GM18517 (cell line): ENCODE measurements at regions not wholly inside any gene's neighbourhood (a gene's known extent, or its start where the extent isn't known, plus 50 kb on each side); places are given as distances from the start of the nearest gene placed in this dataset.
"Not testable (repeated sequence)": the region's sequence is repeated elsewhere in the genome, so short reads cannot be mapped to it uniquely, and the experiment has no call there.

ENCODE experiments used
- ATAC-seq: cut with Tn5 transposase; IDR thresholded peaks from one replicate; pipeline ENCODE4 v1.9.1; 2021; ENCODE audit warnings: mild to moderate bottlenecking, moderate library complexity; ENCODE audit not compliant: unreplicated experiment

DNA sequence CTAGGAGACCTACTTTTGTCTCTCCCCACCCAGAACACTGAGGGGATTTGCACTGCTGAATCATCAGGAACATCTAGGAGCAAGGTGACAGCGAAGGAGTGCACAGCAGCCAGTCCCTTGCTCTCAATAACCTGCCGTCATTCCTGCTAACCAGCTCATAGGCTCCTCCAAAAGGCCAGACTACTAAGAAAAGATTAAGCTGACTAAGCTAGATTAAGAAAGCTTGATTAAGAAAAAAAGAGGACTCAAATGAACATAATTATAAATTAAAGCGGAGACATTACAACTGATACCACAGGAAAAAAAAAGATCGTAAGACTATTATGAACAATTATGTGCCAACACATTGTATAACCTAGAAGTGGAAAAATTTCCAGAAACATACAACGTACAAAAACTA, 1254.8 kb upstream of the CHAC2 start:
- ATAC-seq, result no peak

DNA sequence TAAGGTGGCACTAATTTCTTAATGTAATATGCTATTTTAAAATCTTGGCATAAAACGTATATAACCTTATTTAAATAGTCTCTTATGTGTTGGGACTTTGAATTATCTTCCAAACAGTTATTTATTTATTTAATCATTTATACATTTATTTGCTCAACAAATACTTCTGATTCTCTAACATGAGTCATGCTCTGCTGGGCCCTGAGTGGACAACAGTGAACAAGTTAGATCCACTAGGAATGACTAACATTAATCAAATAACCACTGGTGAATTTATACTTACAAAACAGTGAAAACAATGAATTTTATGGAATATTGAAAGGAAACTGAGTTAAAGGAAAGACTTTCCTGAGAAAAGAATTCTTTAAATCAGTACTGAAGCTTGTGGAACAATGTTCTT, 1257.2 kb upstream of the CHAC2 start:
- ATAC-seq, result no peak

DNA sequence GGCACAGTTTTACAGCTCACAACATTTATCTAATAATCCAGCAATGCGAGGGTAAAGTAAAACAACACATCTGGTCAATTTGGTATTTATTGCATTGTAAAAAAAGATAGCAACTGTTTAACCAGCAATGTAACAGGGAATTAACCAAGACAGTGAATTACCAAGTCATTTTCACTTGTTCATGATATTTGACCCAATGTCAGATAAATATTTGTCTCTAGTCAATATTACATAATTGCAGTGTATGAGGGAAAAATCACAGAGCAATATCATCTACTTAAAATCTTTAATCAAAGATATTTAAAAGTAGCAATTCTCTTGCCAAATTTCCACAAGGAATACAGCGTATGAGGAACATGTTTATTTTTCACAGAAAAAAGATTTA, 1265.1 kb upstream of the CHAC2 start:
- ATAC-seq, result no peak

- no peak for ATAC-seq
Observed at GRCh38 chr2:52501715-52502475, 1265.7 kb upstream of the CHAC2 start.

GRCh38 chr2:52500561-52500960, 1267.0 kb upstream of the CHAC2 start:
- ATAC-seq, result no peak

DNA sequence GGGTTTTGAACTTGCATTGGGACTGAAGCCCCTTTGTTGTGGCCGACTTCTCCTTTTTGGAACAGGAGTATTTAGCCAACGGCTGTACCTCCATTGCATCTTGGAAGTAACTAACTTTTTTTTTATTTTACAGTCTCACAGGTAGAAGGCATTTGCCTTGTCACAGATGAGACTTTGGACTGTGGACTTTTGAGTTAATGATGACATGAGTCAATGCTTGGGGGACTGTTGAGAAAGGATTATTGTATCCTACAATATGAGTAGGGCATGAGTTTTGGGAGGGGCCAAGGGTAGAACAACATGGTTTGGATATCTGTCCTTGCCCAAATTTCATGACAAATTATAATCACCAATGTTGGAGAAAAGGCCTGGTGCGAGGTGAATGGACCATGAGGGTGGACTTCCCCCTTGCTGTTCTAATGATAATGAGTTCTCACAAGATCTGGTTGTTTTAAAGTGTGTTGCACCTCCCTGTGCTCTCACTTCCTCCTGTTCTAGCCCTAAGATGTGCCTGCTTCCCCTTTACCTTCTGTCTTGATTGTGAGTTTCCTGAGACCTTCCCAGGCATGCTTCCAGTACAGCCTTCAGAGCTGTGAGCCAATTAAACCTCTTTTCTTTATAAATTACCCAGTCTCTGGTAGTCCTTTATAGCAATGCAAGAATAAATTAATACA, 1269.4 kb upstream of the CHAC2 start:
- no peak for ATAC-seq

DNA sequence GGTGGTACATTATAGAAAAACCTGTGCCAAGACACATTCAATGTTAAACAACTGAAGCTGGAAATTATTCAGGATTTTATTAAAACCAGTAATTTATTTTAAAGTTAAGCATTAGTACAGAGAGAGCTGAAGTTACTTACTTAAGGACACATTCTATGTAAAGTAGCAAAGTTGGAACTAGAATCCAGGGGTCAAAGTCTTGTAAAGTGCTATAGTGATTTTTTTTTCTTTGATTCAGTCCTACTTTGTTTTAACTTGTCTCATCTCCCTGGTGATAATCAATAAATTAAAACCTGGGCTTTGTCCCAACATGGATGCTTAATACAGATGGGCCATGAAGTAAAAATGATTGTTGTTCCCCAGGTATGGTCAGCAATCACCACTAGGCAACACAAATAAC, 1271.8 kb upstream of the CHAC2 start:
- no peak for ATAC-seq

DNA sequence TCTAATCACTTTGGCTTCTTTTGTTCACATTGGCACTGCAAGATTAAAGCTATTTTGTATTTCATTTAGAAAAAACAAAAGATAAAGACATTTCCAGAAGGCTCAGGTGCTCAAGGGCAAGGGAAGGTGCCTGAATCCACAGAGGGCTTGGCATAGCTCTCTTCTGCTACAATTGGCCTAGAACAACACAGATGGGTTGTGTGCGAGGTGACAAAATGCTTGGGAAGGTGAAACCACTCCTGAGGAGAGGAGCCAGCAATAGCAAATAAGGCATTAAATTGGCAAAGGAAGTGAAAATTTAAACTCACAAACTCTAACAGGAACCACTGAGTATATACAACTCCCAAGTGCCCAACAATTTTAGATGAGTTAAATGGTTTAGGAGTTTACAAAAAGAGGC, 1290.4 kb upstream of the CHAC2 start:
- ATAC-seq, result no peak

DNA sequence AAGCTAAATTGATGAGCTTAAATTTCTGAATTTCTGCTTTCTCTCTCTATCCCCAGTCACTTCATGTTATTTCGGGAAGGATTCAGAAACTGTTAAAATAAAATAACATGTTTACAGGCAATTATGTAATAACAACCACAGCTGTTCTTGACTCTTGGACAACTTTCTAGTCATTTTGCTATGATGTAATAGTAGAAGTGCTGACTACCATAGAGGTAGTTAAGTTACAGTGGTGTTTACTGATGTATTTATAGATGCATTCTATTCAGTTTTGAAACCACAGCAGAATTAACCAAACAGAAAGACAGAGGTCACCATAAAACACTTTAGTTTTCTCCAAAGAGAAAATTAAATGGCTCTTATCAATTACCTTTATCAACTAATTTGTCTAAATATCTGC, 1292.0 kb upstream of the CHAC2 start:
- no peak for ATAC-seq

DNA sequence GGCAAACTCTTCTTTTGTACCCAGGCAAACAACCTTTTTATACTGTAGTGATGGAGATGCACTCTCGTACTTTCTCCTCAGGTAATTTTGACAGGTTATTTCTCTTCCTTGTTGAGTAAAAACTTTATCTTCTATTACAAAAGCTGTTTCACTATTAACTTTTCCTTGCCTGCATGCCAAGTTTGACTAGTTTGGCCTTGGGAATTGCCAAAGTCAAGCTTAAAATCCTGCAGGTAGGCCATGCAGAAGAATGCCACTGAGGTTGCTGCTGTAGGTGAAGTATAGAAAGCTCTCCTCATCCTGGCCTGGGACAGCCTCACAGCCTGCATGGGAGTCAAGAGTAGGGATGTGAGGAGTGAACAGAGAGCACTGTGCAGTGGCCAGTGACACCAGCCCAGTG, 1293.5 kb upstream of the CHAC2 start:
- ATAC-seq, result no peak

GRCh38 chr2:52473526-52473925, 1294.1 kb upstream of the CHAC2 start:
- no peak for ATAC-seq

GRCh38 chr2:52470457-52470856, 1297.1 kb upstream of the CHAC2 start:
- not testable (repeated sequence) for ATAC-seq

DNA sequence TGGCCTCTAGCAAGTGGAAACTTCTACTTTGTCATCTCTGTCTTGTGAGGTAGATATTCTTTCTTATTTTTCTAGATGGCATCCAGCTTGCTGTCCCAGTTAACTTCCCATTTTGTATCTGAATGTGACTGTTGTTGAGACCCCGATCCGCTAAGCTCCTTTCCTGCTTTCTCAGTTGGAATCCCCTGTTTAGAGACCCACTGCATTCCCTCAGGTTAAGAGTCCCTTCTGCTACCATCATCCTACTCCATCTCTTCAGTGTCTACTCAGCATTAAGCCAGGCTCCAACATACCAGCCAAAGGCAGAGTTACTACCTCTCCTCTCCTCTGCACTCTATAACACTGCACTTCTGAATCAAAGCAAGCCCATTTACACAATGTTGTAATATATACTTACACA, 1300.4 kb upstream of the CHAC2 start:
- no peak for ATAC-seq

DNA sequence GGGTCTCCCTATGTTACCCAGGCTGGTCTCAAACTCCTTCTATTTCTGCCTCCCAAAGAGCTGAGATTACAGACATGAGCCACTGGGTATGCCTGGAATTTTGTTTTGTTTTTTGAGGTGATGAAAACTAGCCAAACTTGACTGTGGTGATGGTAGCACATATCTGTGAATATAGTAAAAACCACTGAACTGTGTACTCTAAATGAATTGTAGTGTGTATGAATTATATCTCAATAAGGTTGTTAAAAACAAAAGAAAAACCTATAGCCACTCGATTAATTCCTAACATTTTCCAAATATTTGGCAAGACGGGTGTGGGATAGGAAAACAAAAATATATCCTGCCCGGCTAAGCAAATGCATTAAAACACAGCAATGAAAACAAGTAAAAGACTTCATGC, 1302.3 kb upstream of the CHAC2 start:
- no peak for ATAC-seq

- no peak for ATAC-seq
Observed at GRCh38 chr2:52463457-52463856, 1304.1 kb upstream of the CHAC2 start.

DNA sequence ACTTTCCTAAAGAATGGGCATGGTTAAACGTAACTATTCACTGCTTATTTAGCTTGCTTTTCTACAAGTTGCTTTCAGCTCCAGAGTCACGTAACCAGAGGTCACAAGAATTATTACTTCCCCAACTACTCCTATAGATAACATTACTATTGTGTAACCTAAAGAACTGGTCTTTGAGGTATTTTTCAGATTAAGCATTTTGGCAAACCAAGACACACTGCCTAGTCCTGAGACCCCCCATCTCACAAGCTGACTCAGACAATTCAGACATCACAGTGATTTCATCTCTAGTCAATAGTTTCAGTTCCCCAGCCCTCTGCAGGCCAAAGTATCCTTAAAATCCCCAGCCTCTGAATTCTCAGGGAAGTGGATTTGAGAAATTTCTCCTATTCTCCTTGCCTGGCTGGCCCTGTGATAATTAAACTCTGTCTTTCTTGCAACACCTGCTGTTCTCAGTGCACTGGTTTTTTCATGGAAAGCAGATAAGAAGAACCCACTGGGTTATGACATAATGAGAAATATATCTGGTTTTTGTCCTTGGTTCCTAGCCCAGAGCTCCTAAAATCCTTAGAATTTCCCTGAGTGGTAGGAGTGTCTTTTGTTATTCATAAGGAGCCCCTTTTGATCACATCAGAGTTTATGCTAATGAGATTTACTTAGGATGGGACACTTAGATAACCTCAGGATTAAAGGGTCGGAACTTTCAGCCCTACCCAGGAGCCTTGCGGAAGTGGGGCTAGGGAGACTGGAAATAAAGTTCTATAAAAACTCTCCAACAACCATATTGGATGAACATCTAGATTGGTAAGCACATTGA, 1310.8 kb upstream of the CHAC2 start:
- ATAC-seq, result no peak

- ATAC-seq, result no peak
Observed at GRCh38 chr2:52454962-52455361, 1312.6 kb upstream of the CHAC2 start.

DNA sequence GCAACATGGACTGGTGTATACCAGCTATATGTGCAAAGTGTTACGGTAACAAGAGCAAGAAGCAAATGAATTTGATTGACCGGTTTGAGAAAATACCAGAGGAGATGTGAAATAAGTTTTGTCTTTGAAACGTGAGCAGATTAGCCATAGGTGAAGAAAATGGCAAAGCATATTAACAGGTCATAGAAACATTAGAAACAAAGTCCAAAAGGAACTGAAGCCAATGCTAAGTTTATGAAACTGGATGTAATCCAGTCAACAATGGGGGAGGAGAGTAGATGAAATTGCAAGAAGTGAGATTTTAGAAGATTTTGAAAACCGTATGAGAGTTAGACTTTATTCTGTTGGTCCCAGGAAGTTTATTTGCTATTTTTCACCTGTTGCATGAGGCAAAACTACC, 1315.4 kb upstream of the CHAC2 start:
- no peak for ATAC-seq

GRCh38 chr2:52445686-52446085, 1321.9 kb upstream of the CHAC2 start:
- no peak for ATAC-seq

GRCh38 chr2:52431352-52431760, 1336.2 kb upstream of the CHAC2 start:
- ATAC-seq, result no peak

GRCh38 chr2:52429740-52430139, 1337.9 kb upstream of the CHAC2 start:
- no peak for ATAC-seq

GRCh38 chr2:52429171-52429570, 1338.4 kb upstream of the CHAC2 start:
- no peak for ATAC-seq
